NB4 (cell line): ENCODE measurements at regions not wholly inside any gene's neighbourhood (a gene's known extent, or its start where the extent isn't known, plus 50 kb on each side); places are given as distances from the start of the nearest gene placed in this dataset.

ENCODE experiments used
- CTCF ChIP-seq: IDR thresholded peaks from one replicate; pipeline ENCODE4 v1.5.1; 2012; ENCODE audit warnings: low read depth, low read length
- POLR2A ChIP-seq: IDR thresholded peaks from 2 replicates; pipeline ENCODE4 v1.6.1; 2011; ENCODE audit warnings: mild to moderate bottlenecking; ENCODE audit not compliant: insufficient read length; ENCODE audit errors: extremely low read depth

GRCh38 chrX:16250296-16250695, 83.0 kb downstream of the MAGEB17 start:
- TF ChIP-seq CTCF, result no peak
- no peak for TF ChIP-seq POLR2A
